ENCODE measurements at regions not wholly inside any gene's neighbourhood (a gene's known extent, or its start where the extent isn't known, plus 50 kb on each side); places are given as distances from the start of the nearest gene placed in this dataset.

- peaks cover 0 to 2% of the 10 kb centered on the region in 2 donors for H3K9me3 ChIP-seq (ENCODE audit: control insufficient read depth in 2 of 2, insufficient read depth in 1 of 2, low read length in 1 of 2)
- no peaks in the 10 kb centered on the region for H3K27me3 ChIP-seq (ENCODE audit: control insufficient read depth in 2 of 2, insufficient read depth in 1 of 2, low read length in 1 of 2)
- no peaks in the 10 kb centered on the region for H3K4me1 ChIP-seq (ENCODE audit: control insufficient read depth in 2 of 2, insufficient read depth in 2 of 2, low read length in 2 of 2)
- no peak overlapping the region for H3K27ac ChIP-seq (ENCODE audit: low read depth in 1 of 2, low read length in 1 of 2)
- WGBS: 32% methylated on average over 1 of the region's 1 CpG
- no peaks in the 10 kb centered on the region for H3K36me3 ChIP-seq (ENCODE audit: control insufficient read depth in 2 of 2, insufficient read depth in 2 of 2, low read length in 1 of 2)
- no peak overlapping the region for H3K4me3 ChIP-seq (ENCODE audit: low read length in 2 of 2)
- DNase-seq (ENCODE audit: low read depth in 6 of 9, low spot score in 9 of 9): no peak
Observed at GRCh38 chr5:51968756-51969155, 585.5 kb downstream of the ISL1 start.

- H3K27ac ChIP-seq (ENCODE audit: low read depth in 1 of 2, low read length in 1 of 2): no peak overlapping the region
- 96% methylated on average over 6 of the region's 6 CpGs for WGBS
- H3K27me3 ChIP-seq (ENCODE audit: control insufficient read depth in 2 of 2, insufficient read depth in 1 of 2, low read length in 1 of 2): no peaks in the 10 kb centered on the region
- no peak overlapping the region for H3K4me3 ChIP-seq (ENCODE audit: low read length in 2 of 2)
- no peaks in the 10 kb centered on the region for H3K36me3 ChIP-seq (ENCODE audit: control insufficient read depth in 2 of 2, insufficient read depth in 2 of 2, low read length in 1 of 2)
- peaks cover 0 to 2% of the 10 kb centered on the region in 2 donors for H3K9me3 ChIP-seq (ENCODE audit: control insufficient read depth in 2 of 2, insufficient read depth in 1 of 2, low read length in 1 of 2)
- DNase-seq (ENCODE audit: low read depth in 6 of 9, low spot score in 9 of 9): no peak
- no peaks in the 10 kb centered on the region for H3K4me1 ChIP-seq (ENCODE audit: control insufficient read depth in 2 of 2, insufficient read depth in 2 of 2, low read length in 2 of 2)
Observed at GRCh38 chr5:51974834-51975233, 591.6 kb downstream of the ISL1 start.

- no peak for DNase-seq (ENCODE audit: low read depth in 6 of 9, low spot score in 9 of 9)
- Histone ChIP-seq H3K4me3 (ENCODE audit: low read length in 2 of 2) (no peak overlapping the region), H3K27me3 (ENCODE audit: control insufficient read depth in 2 of 2, insufficient read depth in 1 of 2, low read length in 1 of 2) (no peaks in the 10 kb centered on the region), H3K27ac (ENCODE audit: low read depth in 1 of 2, low read length in 1 of 2) (no peak overlapping the region), H3K4me1 (ENCODE audit: control insufficient read depth in 2 of 2, insufficient read depth in 2 of 2, low read length in 2 of 2) (no peaks in the 10 kb centered on the region), H3K9me3 (ENCODE audit: control insufficient read depth in 2 of 2, insufficient read depth in 1 of 2, low read length in 1 of 2) (no peaks in the 10 kb centered on the region), H3K36me3 (ENCODE audit: control insufficient read depth in 2 of 2, insufficient read depth in 2 of 2, low read length in 1 of 2) (no peaks in the 10 kb centered on the region)
- WGBS: 80% methylated on average over 1 of the region's 1 CpG
Observed at GRCh38 chr5:51977014-51977413, 593.8 kb downstream of the ISL1 start.

- Histone ChIP-seq H3K9me3 (ENCODE audit: control insufficient read depth in 2 of 2, insufficient read depth in 1 of 2, low read length in 1 of 2) (no peaks in the 10 kb centered on the region), H3K4me1 (ENCODE audit: control insufficient read depth in 2 of 2, insufficient read depth in 2 of 2, low read length in 2 of 2) (no peaks in the 10 kb centered on the region), H3K36me3 (ENCODE audit: control insufficient read depth in 2 of 2, insufficient read depth in 2 of 2, low read length in 1 of 2) (no peaks in the 10 kb centered on the region), H3K4me3 (ENCODE audit: low read length in 2 of 2) (no peak overlapping the region), H3K27me3 (ENCODE audit: control insufficient read depth in 2 of 2, insufficient read depth in 1 of 2, low read length in 1 of 2) (no peaks in the 10 kb centered on the region), H3K27ac (ENCODE audit: low read depth in 1 of 2, low read length in 1 of 2) (no peak overlapping the region)
- no peak for DNase-seq (ENCODE audit: low read depth in 6 of 9, low spot score in 9 of 9)
Observed at GRCh38 chr5:51983161-51983560, 599.9 kb downstream of the ISL1 start.

- H3K9me3 ChIP-seq (ENCODE audit: control insufficient read depth in 2 of 2, insufficient read depth in 1 of 2, low read length in 1 of 2): no peaks in the 10 kb centered on the region
- DNase-seq (ENCODE audit: low read depth in 6 of 9, low spot score in 9 of 9): no peak
- H3K27me3 ChIP-seq (ENCODE audit: control insufficient read depth in 2 of 2, insufficient read depth in 1 of 2, low read length in 1 of 2): no peaks in the 10 kb centered on the region
- H3K36me3 ChIP-seq (ENCODE audit: control insufficient read depth in 2 of 2, insufficient read depth in 2 of 2, low read length in 1 of 2): no peaks in the 10 kb centered on the region
- no peak overlapping the region for H3K27ac ChIP-seq (ENCODE audit: low read depth in 1 of 2, low read length in 1 of 2)
- no peaks in the 10 kb centered on the region for H3K4me1 ChIP-seq (ENCODE audit: control insufficient read depth in 2 of 2, insufficient read depth in 2 of 2, low read length in 2 of 2)
- no peak overlapping the region for H3K4me3 ChIP-seq (ENCODE audit: low read length in 2 of 2)
- WGBS: 96% methylated on average over 3 of the region's 3 CpGs
Observed at GRCh38 chr5:51986733-51987132, 603.5 kb downstream of the ISL1 start.

- no peak overlapping the region for H3K27ac ChIP-seq (ENCODE audit: low read depth in 1 of 2, low read length in 1 of 2)
- no peaks in the 10 kb centered on the region for H3K36me3 ChIP-seq (ENCODE audit: control insufficient read depth in 2 of 2, insufficient read depth in 2 of 2, low read length in 1 of 2)
- H3K4me3 ChIP-seq (ENCODE audit: low read length in 2 of 2): no peak overlapping the region
- DNase-seq (ENCODE audit: low read depth in 6 of 9, low spot score in 9 of 9): no peak
- H3K4me1 ChIP-seq (ENCODE audit: control insufficient read depth in 2 of 2, insufficient read depth in 2 of 2, low read length in 2 of 2): no peaks in the 10 kb centered on the region
- no peaks in the 10 kb centered on the region for H3K27me3 ChIP-seq (ENCODE audit: control insufficient read depth in 2 of 2, insufficient read depth in 1 of 2, low read length in 1 of 2)
- H3K9me3 ChIP-seq (ENCODE audit: control insufficient read depth in 2 of 2, insufficient read depth in 1 of 2, low read length in 1 of 2): no peaks in the 10 kb centered on the region
Observed at GRCh38 chr5:51987239-51987638, 604.0 kb downstream of the ISL1 start.

- DNase-seq (ENCODE audit: low read depth in 6 of 9, low spot score in 9 of 9): no peak
- Histone ChIP-seq H3K4me3 (ENCODE audit: low read length in 2 of 2) (no peak overlapping the region), H3K36me3 (ENCODE audit: control insufficient read depth in 2 of 2, insufficient read depth in 2 of 2, low read length in 1 of 2) (no peaks in the 10 kb centered on the region), H3K27ac (ENCODE audit: low read depth in 1 of 2, low read length in 1 of 2) (no peak overlapping the region), H3K27me3 (ENCODE audit: control insufficient read depth in 2 of 2, insufficient read depth in 1 of 2, low read length in 1 of 2) (no peaks in the 10 kb centered on the region), H3K4me1 (ENCODE audit: control insufficient read depth in 2 of 2, insufficient read depth in 2 of 2, low read length in 2 of 2) (no peaks in the 10 kb centered on the region), H3K9me3 (ENCODE audit: control insufficient read depth in 2 of 2, insufficient read depth in 1 of 2, low read length in 1 of 2) (no peaks in the 10 kb centered on the region)
- 56% methylated on average over 2 of the region's 2 CpGs for WGBS
Observed at GRCh38 chr5:51987669-51988209, 604.5 kb downstream of the ISL1 start.

- WGBS: 87% methylated on average over 6 of the region's 6 CpGs
- no peaks in the 10 kb centered on the region for H3K9me3 ChIP-seq (ENCODE audit: control insufficient read depth in 2 of 2, insufficient read depth in 1 of 2, low read length in 1 of 2)
- H3K27ac ChIP-seq (ENCODE audit: low read depth in 1 of 2, low read length in 1 of 2): no peak overlapping the region
- no peaks in the 10 kb centered on the region for H3K36me3 ChIP-seq (ENCODE audit: control insufficient read depth in 2 of 2, insufficient read depth in 2 of 2, low read length in 1 of 2)
- H3K27me3 ChIP-seq (ENCODE audit: control insufficient read depth in 2 of 2, insufficient read depth in 1 of 2, low read length in 1 of 2): no peaks in the 10 kb centered on the region
- H3K4me3 ChIP-seq (ENCODE audit: low read length in 2 of 2): no peak overlapping the region
- DNase-seq (ENCODE audit: low read depth in 6 of 9, low spot score in 9 of 9): no peak
- H3K4me1 ChIP-seq (ENCODE audit: control insufficient read depth in 2 of 2, insufficient read depth in 2 of 2, low read length in 2 of 2): no peaks in the 10 kb centered on the region
Observed at GRCh38 chr5:51988634-51989033, 605.4 kb downstream of the ISL1 start.

- no peak for DNase-seq (ENCODE audit: low read depth in 6 of 9, low spot score in 9 of 9)
- no peaks in the 10 kb centered on the region for H3K9me3 ChIP-seq (ENCODE audit: control insufficient read depth in 2 of 2, insufficient read depth in 1 of 2, low read length in 1 of 2)
- H3K27me3 ChIP-seq (ENCODE audit: control insufficient read depth in 2 of 2, insufficient read depth in 1 of 2, low read length in 1 of 2): no peaks in the 10 kb centered on the region
- 90% methylated on average over 2 of the region's 2 CpGs for WGBS
- H3K27ac ChIP-seq (ENCODE audit: low read depth in 1 of 2, low read length in 1 of 2): no peak overlapping the region
- H3K4me1 ChIP-seq (ENCODE audit: control insufficient read depth in 2 of 2, insufficient read depth in 2 of 2, low read length in 2 of 2): no peaks in the 10 kb centered on the region
- no peaks in the 10 kb centered on the region for H3K36me3 ChIP-seq (ENCODE audit: control insufficient read depth in 2 of 2, insufficient read depth in 2 of 2, low read length in 1 of 2)
- no peak overlapping the region for H3K4me3 ChIP-seq (ENCODE audit: low read length in 2 of 2)
Observed at GRCh38 chr5:51990241-51990640, 607.0 kb downstream of the ISL1 start.

GRCh38 chr5:51990661-51991180, 607.5 kb downstream of the ISL1 start:
- H3K36me3 ChIP-seq (ENCODE audit: control insufficient read depth in 2 of 2, insufficient read depth in 2 of 2, low read length in 1 of 2): no peaks in the 10 kb centered on the region
- 79% methylated on average over 1 of the region's 1 CpG for WGBS
- H3K27ac ChIP-seq (ENCODE audit: low read depth in 1 of 2, low read length in 1 of 2): no peak overlapping the region
- no peaks in the 10 kb centered on the region for H3K4me1 ChIP-seq (ENCODE audit: control insufficient read depth in 2 of 2, insufficient read depth in 2 of 2, low read length in 2 of 2)
- DNase-seq (ENCODE audit: low read depth in 6 of 9, low spot score in 9 of 9): no peak
- H3K27me3 ChIP-seq (ENCODE audit: control insufficient read depth in 2 of 2, insufficient read depth in 1 of 2, low read length in 1 of 2): no peaks in the 10 kb centered on the region
- no peaks in the 10 kb centered on the region for H3K9me3 ChIP-seq (ENCODE audit: control insufficient read depth in 2 of 2, insufficient read depth in 1 of 2, low read length in 1 of 2)
- H3K4me3 ChIP-seq (ENCODE audit: low read length in 2 of 2): no peak overlapping the region

All from thymus (tissue), 11 donors.